ENCODE measurements at regions not wholly inside any gene's neighbourhood (a gene's known extent, or its start where the extent isn't known, plus 50 kb on each side); places are given as distances from the start of the nearest gene placed in this dataset.
"Not testable (repeated sequence)": the region's sequence is repeated elsewhere in the genome, so short reads cannot be mapped to it uniquely, and the experiment has no call there.

- DNase-seq, result no peak
These were observed 781.6 kb downstream of the ETS1 start for GRCh38 chr11:127805771-127806170.

GRCh38 chr11:127804747-127805400 lies 782.5 kb downstream of the ETS1 start:
- DNase-seq, result no peak

GRCh38 chr11:127803755-127804154 lies 783.6 kb downstream of the ETS1 start:
- DNase-seq, result no peak

GRCh38 chr11:127800989-127801688 lies 786.2 kb downstream of the ETS1 start:
- no peak for DNase-seq

- DNase-seq, result no peak
These were observed 792.0 kb downstream of the ETS1 start for GRCh38 chr11:127795326-127795725.

GRCh38 chr11:127791844-127792243 lies 791.3 kb upstream of the KIRREL3 start:
- DNase-seq, result no peak

GRCh38 chr11:127790592-127790991 lies 790.0 kb upstream of the KIRREL3 start:
- no peak for DNase-seq

GRCh38 chr11:127789927-127790326 lies 789.4 kb upstream of the KIRREL3 start:
- DNase-seq, result no peak

- DNase-seq, result not testable (repeated sequence)
These were observed 772.4 kb upstream of the KIRREL3 start for GRCh38 chr11:127772938-127773337.

- DNase-seq, result not testable (repeated sequence)
These were observed 768.4 kb upstream of the KIRREL3 start for GRCh38 chr11:127768931-127769330.

- DNase-seq, result no peak
These were observed 766.2 kb upstream of the KIRREL3 start for GRCh38 chr11:127766734-127767133.

GRCh38 chr11:127738771-127739286 lies 738.3 kb upstream of the KIRREL3 start:
- DNase-seq, result no peak

- no peak for DNase-seq
These were observed 736.9 kb upstream of the KIRREL3 start for GRCh38 chr11:127737499-127737898.

GRCh38 chr11:127733552-127733951 lies 733.0 kb upstream of the KIRREL3 start:
- no peak for DNase-seq

- no peak for DNase-seq
These were observed 725.8 kb upstream of the KIRREL3 start for GRCh38 chr11:127726367-127726766.

GRCh38 chr11:127723714-127724113 lies 723.1 kb upstream of the KIRREL3 start:
- DNase-seq, result no peak

GRCh38 chr11:127713226-127713625 lies 712.7 kb upstream of the KIRREL3 start:
- no peak for DNase-seq

- DNase-seq, result no peak
These were observed 711.2 kb upstream of the KIRREL3 start for GRCh38 chr11:127711748-127712147.

GRCh38 chr11:127710831-127711230 lies 710.3 kb upstream of the KIRREL3 start:
- no peak for DNase-seq

- DNase-seq, result no peak
These were observed 709.4 kb upstream of the KIRREL3 start for GRCh38 chr11:127709960-127710359.

GRCh38 chr11:127693686-127694085 lies 693.1 kb upstream of the KIRREL3 start:
- DNase-seq, result no peak

GRCh38 chr11:127683321-127683720 lies 682.8 kb upstream of the KIRREL3 start:
- no peak for DNase-seq

GRCh38 chr11:127679816-127680545 lies 679.4 kb upstream of the KIRREL3 start:
- DNase-seq, result no peak

- DNase-seq, result no peak
These were observed 678.1 kb upstream of the KIRREL3 start for GRCh38 chr11:127678631-127679030.

Data from OCI-M1 (cell line).